Neural progenitor cell (in vitro differentiated cells): ENCODE measurements at regions not wholly inside any gene's neighbourhood (a gene's known extent, or its start where the extent isn't known, plus 50 kb on each side); places are given as distances from the start of the nearest gene placed in this dataset.

Source experiments
- DNase-seq: peaks from one replicate; pipeline ENCODE4 v3.0.0-alpha.2; 2016; ENCODE audit warnings: low spot score
- H2AFZ ChIP-seq: fragments of 200-600 bp; sonication (generic); replicated peaks from 2 replicates; pipeline ENCODE4 v1.6.1; 2016; ENCODE audit warnings: antibody characterized with exemption
- H3F3A ChIP-seq: fragments of 200-600 bp; sonication (generic); 2 replicates; pipeline ENCODE4 v1.6.1; 2016; ENCODE audit warnings: antibody characterized with exemption, low read depth
- H3K27ac ChIP-seq: fragments of 200-600 bp; sonication (generic); 2 replicates; pipeline ENCODE4 v1.5.1; 2016; ENCODE audit warnings: mild to moderate bottlenecking
- H3K27me3 ChIP-seq: fragments of 200-600 bp; sonication (generic); 2 replicates; pipeline ENCODE4 v1.6.1; 2016; ENCODE audit warnings: mild to moderate bottlenecking, moderate library complexity
- H3K36me3 ChIP-seq: fragments of 200-600 bp; sonication (generic); 2 replicates; pipeline ENCODE4 v1.5.1; 2016
- H3K4me1 ChIP-seq: fragments of 200-600 bp; sonication (generic); 2 replicates; pipeline ENCODE4 v1.6.1; 2016; ENCODE audit warnings: mixed run types
- H3K4me2 ChIP-seq: fragments of 200-600 bp; sonication (generic); 2 replicates; pipeline ENCODE4 v1.6.1; 2016
- H3K4me3 ChIP-seq: fragments of 200-600 bp; sonication (generic); 2 replicates; pipeline ENCODE4 v1.5.1; 2016
- H3K79me2 ChIP-seq: fragments of 200-600 bp; sonication (generic); 2 replicates; pipeline ENCODE4 v1.6.1; 2016; ENCODE audit warnings: low read depth
- H3K9ac ChIP-seq: fragments of 200-600 bp; sonication (generic); 2 replicates; pipeline ENCODE4 v1.6.1; 2016
- H3K9me3 ChIP-seq: fragments of 200-600 bp; sonication (generic); 2 replicates; pipeline ENCODE4 v1.5.1; 2016; ENCODE audit warnings: low read depth
- H4K20me1 ChIP-seq: fragments of 200-600 bp; sonication (generic); 2 replicates; pipeline ENCODE4 v1.6.1; 2016; ENCODE audit warnings: low read depth
- H3K27ac Mint-ChIP-seq: 3 replicates; pipeline ENCODE4 v1.8.0; 2021; ENCODE audit warnings: mixed read lengths
- H3K27me3 Mint-ChIP-seq: 2 replicates; pipeline ENCODE4 v1.8.0; 2022; ENCODE audit warnings: low read depth, mild to moderate bottlenecking, inconsistent platforms, moderate library complexity, mixed read lengths; ENCODE audit not compliant: insufficient read depth
- H3K36me3 Mint-ChIP-seq: 3 replicates; pipeline ENCODE4 v1.8.0; 2021; ENCODE audit warnings: mixed read lengths
- H3K4me1 Mint-ChIP-seq: 3 replicates; pipeline ENCODE4 v1.8.0; 2021; ENCODE audit warnings: mixed read lengths
- H3K4me3 Mint-ChIP-seq: 3 replicates; pipeline ENCODE4 v1.8.0; 2021; ENCODE audit warnings: mild to moderate bottlenecking, moderate library complexity, mixed read lengths
- H3K9me3 Mint-ChIP-seq: 3 replicates; pipeline ENCODE4 v1.8.0; 2020; ENCODE audit warnings: mixed read lengths
- EZH2 ChIP-seq: fragments of 200-600 bp; sonication (generic); IDR thresholded peaks from 2 replicates; pipeline ENCODE4 v1.6.1; 2017; ENCODE audit warnings: antibody characterized with exemption, mild to moderate bottlenecking, moderate library complexity
- EZH2phosphoT487 ChIP-seq: fragments of 200-600 bp; sonication (generic); IDR thresholded peaks from 2 replicates; pipeline ENCODE4 v1.6.1; 2017; ENCODE audit warnings: antibody characterized with exemption
- TF ChIP-seq, protein P1 (sequence below): fragments of 200-600 bp; sonication (generic); IDR thresholded peaks from 2 replicates; pipeline ENCODE4 v1.5.1; 2017; ENCODE audit warnings: antibody characterized with exemption, mild to moderate bottlenecking

DNA sequence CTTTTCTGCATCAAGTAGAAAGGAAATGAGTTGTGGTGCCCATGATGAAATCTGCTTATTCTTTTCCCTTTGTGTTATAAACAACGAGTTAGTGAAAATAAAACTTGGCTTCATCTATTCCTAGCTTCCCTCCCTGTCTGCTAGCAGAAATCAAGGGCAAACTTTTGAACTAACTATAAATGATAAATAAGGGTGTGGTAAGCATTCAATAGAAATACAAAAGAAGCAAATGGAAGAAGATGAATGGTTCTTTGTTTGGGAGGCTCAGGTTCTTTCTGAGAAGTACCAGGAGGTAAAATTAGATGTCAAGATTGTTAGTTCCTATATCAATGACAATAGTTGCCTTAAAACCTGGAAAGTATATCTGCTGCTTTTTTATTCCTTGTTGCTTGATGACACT lies 275.3 kb upstream of the PRR20A start:
- Mint-ChIP-seq H3K27ac (no peak overlapping the region), H3K4me3 (no peak overlapping the region), H3K27me3 (no peaks in the 10 kb centered on the region), H3K9me3 (no peaks in the 10 kb centered on the region), H3K4me1 (no peaks in the 10 kb centered on the region), H3K36me3 (no peaks in the 10 kb centered on the region)
- H3K4me1 ChIP-seq: no peaks in the 10 kb centered on the region
- no peaks in the 10 kb centered on the region for H3K79me2 ChIP-seq
- no peak overlapping the region for H2AFZ ChIP-seq
- TF ChIP-seq EZH2 (no peak), EZH2phosphoT487 (no peak)
- TF ChIP-seq, protein P1, sequence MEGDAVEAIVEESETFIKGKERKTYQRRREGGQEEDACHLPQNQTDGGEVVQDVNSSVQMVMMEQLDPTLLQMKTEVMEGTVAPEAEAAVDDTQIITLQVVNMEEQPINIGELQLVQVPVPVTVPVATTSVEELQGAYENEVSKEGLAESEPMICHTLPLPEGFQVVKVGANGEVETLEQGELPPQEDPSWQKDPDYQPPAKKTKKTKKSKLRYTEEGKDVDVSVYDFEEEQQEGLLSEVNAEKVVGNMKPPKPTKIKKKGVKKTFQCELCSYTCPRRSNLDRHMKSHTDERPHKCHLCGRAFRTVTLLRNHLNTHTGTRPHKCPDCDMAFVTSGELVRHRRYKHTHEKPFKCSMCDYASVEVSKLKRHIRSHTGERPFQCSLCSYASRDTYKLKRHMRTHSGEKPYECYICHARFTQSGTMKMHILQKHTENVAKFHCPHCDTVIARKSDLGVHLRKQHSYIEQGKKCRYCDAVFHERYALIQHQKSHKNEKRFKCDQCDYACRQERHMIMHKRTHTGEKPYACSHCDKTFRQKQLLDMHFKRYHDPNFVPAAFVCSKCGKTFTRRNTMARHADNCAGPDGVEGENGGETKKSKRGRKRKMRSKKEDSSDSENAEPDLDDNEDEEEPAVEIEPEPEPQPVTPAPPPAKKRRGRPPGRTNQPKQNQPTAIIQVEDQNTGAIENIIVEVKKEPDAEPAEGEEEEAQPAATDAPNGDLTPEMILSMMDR: no peak
- no peak overlapping the region for H3K9ac ChIP-seq
- H3K4me2 ChIP-seq: no peak overlapping the region
- no peaks in the 10 kb centered on the region for H3K9me3 ChIP-seq
- no peak overlapping the region for H3K4me3 ChIP-seq
- no peaks in the 10 kb centered on the region for H3F3A ChIP-seq
- H4K20me1 ChIP-seq: no peaks in the 10 kb centered on the region
- H3K36me3 ChIP-seq: no peaks in the 10 kb centered on the region
- no peaks in the 10 kb centered on the region for H3K27me3 ChIP-seq
- DNase-seq: no peak
- no peak overlapping the region for H3K27ac ChIP-seq

DNA sequence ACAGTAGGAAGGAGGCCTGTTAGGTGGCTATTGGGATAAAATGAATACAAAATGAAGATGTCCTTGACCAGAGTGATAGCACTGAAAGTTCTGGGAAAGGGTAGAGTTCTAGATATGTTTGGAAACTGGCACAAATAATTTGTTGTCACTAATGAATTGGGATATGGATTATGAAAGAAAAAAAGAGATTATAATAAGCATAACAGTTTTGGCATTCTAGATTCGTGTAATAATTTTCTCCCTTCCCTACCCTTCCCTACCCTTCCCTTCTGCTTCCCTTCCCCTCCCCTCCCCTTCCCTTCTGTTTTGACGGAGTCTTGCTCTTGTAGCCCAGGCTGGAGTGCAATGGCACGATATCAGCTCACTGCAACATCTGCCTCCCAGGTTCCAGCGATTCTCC lies 271.0 kb upstream of the PRR20A start:
- no peaks in the 10 kb centered on the region for H3K4me1 Mint-ChIP-seq
- H3K4me2 ChIP-seq: no peak overlapping the region
- no peaks in the 10 kb centered on the region for H3F3A ChIP-seq
- TF ChIP-seq EZH2: no peak
- no peak for TF ChIP-seq EZH2phosphoT487
- TF ChIP-seq, protein P1: no peak
- no peaks in the 10 kb centered on the region for H4K20me1 ChIP-seq
- no peak overlapping the region for H3K4me3 Mint-ChIP-seq
- H3K27me3 Mint-ChIP-seq: no peaks in the 10 kb centered on the region
- no peak overlapping the region for H3K4me3 ChIP-seq
- H3K4me1 ChIP-seq: no peaks in the 10 kb centered on the region
- no peaks in the 10 kb centered on the region for H3K9me3 ChIP-seq
- no peaks in the 10 kb centered on the region for H3K9me3 Mint-ChIP-seq
- H3K27ac ChIP-seq: no peak overlapping the region
- H3K27me3 ChIP-seq: no peaks in the 10 kb centered on the region
- no peaks in the 10 kb centered on the region for H3K36me3 ChIP-seq
- no peak overlapping the region for H2AFZ ChIP-seq
- H3K79me2 ChIP-seq: no peaks in the 10 kb centered on the region
- no peak overlapping the region for H3K9ac ChIP-seq
- DNase-seq: no peak
- H3K36me3 Mint-ChIP-seq: no peaks in the 10 kb centered on the region
- H3K27ac Mint-ChIP-seq: no peak overlapping the region

DNA sequence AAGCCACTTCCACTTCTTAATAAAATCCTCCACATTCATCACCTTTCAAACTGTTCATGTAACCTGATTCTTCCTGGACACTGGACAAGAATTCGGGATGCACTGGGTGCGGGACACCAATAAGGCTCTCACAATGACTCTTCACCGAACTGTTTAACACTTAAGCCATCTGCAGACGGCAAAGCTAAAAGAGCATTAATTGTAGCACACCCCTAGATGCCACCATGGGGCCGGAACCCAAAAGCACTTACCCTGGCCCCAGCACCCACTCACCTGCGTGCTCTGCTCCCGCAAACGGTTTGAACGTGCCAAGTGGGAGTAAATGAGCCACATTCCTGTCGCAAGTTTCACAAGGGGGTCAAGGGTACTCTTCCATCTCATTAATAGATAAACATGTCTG lies 254.3 kb upstream of the PRR20A start:
- H3K27me3 ChIP-seq: no peaks in the 10 kb centered on the region

More for the DNA sequence above, 254.3 kb upstream of the PRR20A start:
- H3K4me1 Mint-ChIP-seq: no peaks in the 10 kb centered on the region
- Histone ChIP-seq H3K27ac (no peak overlapping the region), H2AFZ (no peak overlapping the region), H3K79me2 (no peaks in the 10 kb centered on the region), H3F3A (no peaks in the 10 kb centered on the region), H3K36me3 (no peaks in the 10 kb centered on the region), H3K4me2 (no peak overlapping the region), H3K4me3 (no peak overlapping the region), H4K20me1 (no peaks in the 10 kb centered on the region), H3K4me1 (no peaks in the 10 kb centered on the region), H3K9me3 (no peaks in the 10 kb centered on the region), H3K9ac (no peak overlapping the region)
- H3K4me3 Mint-ChIP-seq: no peak overlapping the region
- H3K27me3 Mint-ChIP-seq: peaks cover 3% of the 10 kb centered on the region
- no peak overlapping the region for H3K27ac Mint-ChIP-seq
- no peak for DNase-seq
- peaks cover 4% of the 10 kb centered on the region for H3K9me3 Mint-ChIP-seq
- TF ChIP-seq EZH2: no peak
- TF ChIP-seq, protein P1: no peak
- no peak for TF ChIP-seq EZH2phosphoT487
- H3K36me3 Mint-ChIP-seq: no peaks in the 10 kb centered on the region
